WTC11 (cell line): ENCODE measurements at regions not wholly inside any gene's neighbourhood (a gene's known extent, or its start where the extent isn't known, plus 50 kb on each side); places are given as distances from the start of the nearest gene placed in this dataset.

Experiments used
- ATAC-seq: fragments of 200-7000 bp; cut with Tn5 transposase; 2 replicates; pipeline ENCODE4 v1.10.0; 2021; ENCODE audit warnings: mild to moderate bottlenecking, moderate library complexity
- CTCF ChIA-PET: fragments of 300-600 bp; sonication (Branson Sonifier 250); formaldehyde crosslinking; loops from one replicate; lab custom pipeline; 2021; ENCODE audit warnings: antibody characterized with exemption; lab: Charles Lee
- POLR2A ChIA-PET: fragments of 350-600 bp; sonication (Branson Sonifier 250); formaldehyde crosslinking; loops from one replicate; lab custom pipeline; 2021; ENCODE audit warnings: antibody characterized with exemption; lab: Charles Lee
- DNase-seq: peaks from one replicate; pipeline ENCODE4 v3.0.0; 2021; ENCODE audit warnings: low spot score
- H3K27ac Mint-ChIP-seq: 2 replicates; pipeline ENCODE4 v1.8.0; 2021; ENCODE audit warnings: mixed read lengths
- H3K27me3 Mint-ChIP-seq: 2 replicates; pipeline ENCODE4 v1.8.0; 2021; ENCODE audit warnings: low read depth, mild to moderate bottlenecking, moderate library complexity, mixed read lengths
- H3K36me3 Mint-ChIP-seq: 2 replicates; pipeline ENCODE4 v1.8.0; 2021; ENCODE audit warnings: mixed read lengths
- H3K4me1 Mint-ChIP-seq: 2 replicates; pipeline ENCODE4 v1.8.0; 2022; ENCODE audit warnings: mixed read lengths
- H3K4me3 Mint-ChIP-seq: 2 replicates; pipeline ENCODE4 v1.8.0; 2021; ENCODE audit warnings: mild to moderate bottlenecking, moderate library complexity, mixed read lengths
- H3K9me3 Mint-ChIP-seq: 2 replicates; pipeline ENCODE4 v1.8.0; 2021; ENCODE audit warnings: mixed read lengths
- AR ChIP-seq: fragments of 250-450 bp; sonication (Bioruptor Pico); IDR thresholded peaks from 2 replicates; pipeline ENCODE4 v1.9.0; 2021; ENCODE audit warnings: mild to moderate bottlenecking
- ARID4B ChIP-seq: sonication (generic); formaldehyde crosslinking; IDR thresholded peaks from 2 replicates; pipeline ENCODE4 v1.8.0; 2023; ENCODE audit warnings: missing genetic modification reagents, mild to moderate bottlenecking, borderline replicate concordance
- CDX4 ChIP-seq: fragments of 250-450 bp; sonication (Bioruptor Pico); IDR thresholded peaks from 2 replicates; pipeline ENCODE4 v1.9.0; 2021; ENCODE audit warnings: moderate library complexity, mild to moderate bottlenecking, inconsistent platforms, borderline replicate concordance
- CREM ChIP-seq: sonication (generic); formaldehyde crosslinking; IDR thresholded peaks from 2 replicates; pipeline ENCODE4 v1.8.1; 2022; ENCODE audit warnings: mild to moderate bottlenecking, missing genetic modification reagents, moderate library complexity
- ELF4 ChIP-seq: sonication (generic); formaldehyde crosslinking; IDR thresholded peaks from 2 replicates; pipeline ENCODE4 v1.8.1; 2022; ENCODE audit warnings: low read depth, mild to moderate bottlenecking, moderate library complexity, missing genetic modification reagents
- ERG ChIP-seq: fragments of 250-450 bp; sonication (Bioruptor Pico); IDR thresholded peaks from 2 replicates; pipeline ENCODE4 v1.8.0; 2021; ENCODE audit warnings: mild to moderate bottlenecking
- HMGA2 ChIP-seq: fragments of 250-450 bp; sonication (Bioruptor Pico); IDR thresholded peaks from 2 replicates; pipeline ENCODE4 v1.4.0; 2021; ENCODE audit warnings: mild to moderate bottlenecking, moderate library complexity
- HMGXB4 ChIP-seq: sonication (generic); formaldehyde crosslinking; IDR thresholded peaks from 2 replicates; pipeline ENCODE4 v1.8.1; 2023; ENCODE audit warnings: mild to moderate bottlenecking, moderate library complexity, missing genetic modification reagents
- MLX ChIP-seq: sonication (generic); formaldehyde crosslinking; IDR thresholded peaks from 2 replicates; pipeline ENCODE4 v1.8.1; 2023; ENCODE audit warnings: mild to moderate bottlenecking, missing genetic modification reagents, moderate library complexity
- NR3C1 ChIP-seq: sonication (generic); formaldehyde crosslinking; conservative IDR thresholded peaks from 2 replicates; pipeline ENCODE4 v1.8.1; 2023; ENCODE audit warnings: low read depth, mild to moderate bottlenecking, missing genetic modification reagents
- PREB ChIP-seq: sonication (generic); formaldehyde crosslinking; IDR thresholded peaks from 2 replicates; pipeline ENCODE4 v1.8.1; 2022; ENCODE audit warnings: mild to moderate bottlenecking, missing genetic modification reagents, moderate library complexity, borderline replicate concordance
- RELA ChIP-seq: sonication (generic); formaldehyde crosslinking; IDR thresholded peaks from 2 replicates; pipeline ENCODE4 v1.8.1; 2022; ENCODE audit warnings: missing genetic modification reagents, mild to moderate bottlenecking, borderline replicate concordance
- RORB ChIP-seq: fragments of 250-450 bp; sonication (Bioruptor Pico); IDR thresholded peaks from 2 replicates; pipeline ENCODE4 v1.9.0; 2021; ENCODE audit warnings: mild to moderate bottlenecking
- USF1 ChIP-seq: sonication (generic); formaldehyde crosslinking; IDR thresholded peaks from 2 replicates; pipeline ENCODE4 v1.8.0; 2022; ENCODE audit warnings: mild to moderate bottlenecking, missing genetic modification reagents
- USF2 ChIP-seq: sonication (generic); formaldehyde crosslinking; IDR thresholded peaks from 2 replicates; pipeline ENCODE4 v1.8.1; 2023; ENCODE audit warnings: mild to moderate bottlenecking, missing genetic modification reagents, moderate library complexity
- ZBTB43 ChIP-seq: sonication (generic); formaldehyde crosslinking; IDR thresholded peaks from 2 replicates; pipeline ENCODE4 v1.8.1; 2023; ENCODE audit warnings: mild to moderate bottlenecking, missing genetic modification reagents
- ZMAT4 ChIP-seq: fragments of 250-450 bp; sonication (Bioruptor Pico); IDR thresholded peaks from 2 replicates; pipeline ENCODE4 v1.9.0; 2021; ENCODE audit warnings: mild to moderate bottlenecking
- ZNF138 ChIP-seq: sonication (generic); formaldehyde crosslinking; conservative IDR thresholded peaks from 2 replicates; pipeline ENCODE4 v1.8.1; 2022; ENCODE audit warnings: mild to moderate bottlenecking, moderate library complexity, missing genetic modification reagents
- ZNF263 ChIP-seq: sonication (generic); formaldehyde crosslinking; IDR thresholded peaks from 2 replicates; pipeline ENCODE4 v1.8.1; 2022; ENCODE audit warnings: low read depth, mild to moderate bottlenecking, moderate library complexity, missing genetic modification reagents

- Mint-ChIP-seq H3K27me3 (peaks cover 14% of the 10 kb centered on the region), H3K4me3 (peak overlapping the region; percentile 78), H3K36me3 (no peaks in the 10 kb centered on the region)
- no peak for TF ChIP-seq HMGXB4
- no peak for TF ChIP-seq ARID4B (CRISPR knock-in tag)
- no peak for TF ChIP-seq AR (CRISPR knock-in tag)
- no peak for TF ChIP-seq PREB (CRISPR knock-in tag)
- TF ChIP-seq RORB (CRISPR knock-in tag) = no peak
- no peak for TF ChIP-seq RELA
- no peak for TF ChIP-seq ELF4 (CRISPR knock-in tag)
- no peak for TF ChIP-seq ZBTB43 (CRISPR knock-in tag)
- TF ChIP-seq MLX (CRISPR knock-in tag) = no peak
- TF ChIP-seq ERG = no peak
- no peak for TF ChIP-seq ZMAT4 (CRISPR knock-in tag)
- TF ChIP-seq ZNF263 = no peak
- TF ChIP-seq USF1 (CRISPR knock-in tag) = no peak
- TF ChIP-seq HMGA2 (CRISPR knock-in tag) = no peak
- TF ChIP-seq NR3C1 = no peak
- TF ChIP-seq USF2 (CRISPR knock-in tag) = no peak
- TF ChIP-seq CREM = no peak
- TF ChIP-seq CDX4 (CRISPR knock-in tag) = no peak
- no peak for TF ChIP-seq ZNF138 (CRISPR knock-in tag)
These were observed 76.0 kb upstream of the IFNE start for GRCh38 chr9:21558079-21558478.

More at GRCh38 chr9:21558079-21558478, 76.0 kb upstream of the IFNE start:
- ChIA-PET CTCF (interaction anchor here (2.1 kb wide), 1 partner anchor 124 kb away, joined by 7 read pairs; no protein-coding TSS in a partner anchor), POLR2A (no interaction called here)
- Mint-ChIP-seq H3K4me1 (peaks cover 48% of the 10 kb centered on the region), H3K27ac (no peak overlapping the region), H3K9me3 (no peaks in the 10 kb centered on the region)
- no peak for DNase-seq
- ATAC-seq = no peak
